Transverse colon (tissue), 4 donors: ENCODE measurements at regions not wholly inside any gene's neighbourhood (a gene's known extent, or its start where the extent isn't known, plus 50 kb on each side); places are given as distances from the start of the nearest gene placed in this dataset.

Experiments used
- EP300 ChIP-seq: sonication (generic); formaldehyde crosslinking; IDR thresholded peaks from one replicate; pipeline ENCODE4 v1.6.1; 2017; ENCODE audit warnings: antibody characterized with exemption, low read depth
- POLR2A ChIP-seq: fragments of 450-650 bp; IDR thresholded peaks from one replicate; pipeline ENCODE4 v1.6.1; 2016; ENCODE audit warnings: antibody characterized with exemption, mild to moderate bottlenecking, moderate library complexity
- POLR2AphosphoS5 ChIP-seq, 3 donors: sonication (generic); formaldehyde crosslinking; IDR thresholded peaks; one replicate each; pipeline ENCODE4 v1.6.1; 2016; ENCODE audit warnings: antibody characterized with exemption in 3 of 3
- TF ChIP-seq, protein P1 (sequence below), 5 experiments: fragments of 200-600 bp in 3 of 5; fragments of 450-650 bp in 2 of 5; sonication (generic) in 3 of 5; IDR thresholded peaks; 1 replicate in 2 of 5; 2 replicates in 3 of 5; pipeline ENCODE4 v1.5.1; 2016 to 2017; ENCODE audit warnings: antibody characterized with exemption in 5 of 5, inconsistent platforms in 3 of 5, mild to moderate bottlenecking in 2 of 5, moderate library complexity in 1 of 5

GRCh38 chr5:25128606-25129005 is 483.8 kb upstream of the CDH10 start:
- TF ChIP-seq, protein P1, sequence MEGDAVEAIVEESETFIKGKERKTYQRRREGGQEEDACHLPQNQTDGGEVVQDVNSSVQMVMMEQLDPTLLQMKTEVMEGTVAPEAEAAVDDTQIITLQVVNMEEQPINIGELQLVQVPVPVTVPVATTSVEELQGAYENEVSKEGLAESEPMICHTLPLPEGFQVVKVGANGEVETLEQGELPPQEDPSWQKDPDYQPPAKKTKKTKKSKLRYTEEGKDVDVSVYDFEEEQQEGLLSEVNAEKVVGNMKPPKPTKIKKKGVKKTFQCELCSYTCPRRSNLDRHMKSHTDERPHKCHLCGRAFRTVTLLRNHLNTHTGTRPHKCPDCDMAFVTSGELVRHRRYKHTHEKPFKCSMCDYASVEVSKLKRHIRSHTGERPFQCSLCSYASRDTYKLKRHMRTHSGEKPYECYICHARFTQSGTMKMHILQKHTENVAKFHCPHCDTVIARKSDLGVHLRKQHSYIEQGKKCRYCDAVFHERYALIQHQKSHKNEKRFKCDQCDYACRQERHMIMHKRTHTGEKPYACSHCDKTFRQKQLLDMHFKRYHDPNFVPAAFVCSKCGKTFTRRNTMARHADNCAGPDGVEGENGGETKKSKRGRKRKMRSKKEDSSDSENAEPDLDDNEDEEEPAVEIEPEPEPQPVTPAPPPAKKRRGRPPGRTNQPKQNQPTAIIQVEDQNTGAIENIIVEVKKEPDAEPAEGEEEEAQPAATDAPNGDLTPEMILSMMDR (IDR thresholded peaks at IDR 0.05): no peak
- TF ChIP-seq POLR2A (no peak), EP300 (no peak), POLR2AphosphoS5 (IDR thresholded peaks at IDR 0.05) (no peak)
